T47D (cell line): ENCODE measurements at regions not wholly inside any gene's neighbourhood (a gene's known extent, or its start where the extent isn't known, plus 50 kb on each side); places are given as distances from the start of the nearest gene placed in this dataset.
A peak's percentile ranks its signal among the peaks of the same experiment; 100 is the strongest.
"Not testable (repeated sequence)": the region's sequence is repeated elsewhere in the genome, so short reads cannot be mapped to it uniquely, and the experiment has no call there.

Experiments used
- DNase-seq, 2 experiments: peaks; one replicate each; pipeline versions ENCODE4 v3.0.0 to v3.0.0-alpha.2; 2011 to 2012; ENCODE audit warnings: low read depth in 1 of 2, low spot score in 1 of 2
- in situ Hi-C: cut with HindIII; loops from 2 replicates; pipeline ENCODE4 v1.10.0; 2016; ENCODE audit warnings: low sequenced_read_pairs, low pct_unique_long_range_greater_than_20kb

DNA sequence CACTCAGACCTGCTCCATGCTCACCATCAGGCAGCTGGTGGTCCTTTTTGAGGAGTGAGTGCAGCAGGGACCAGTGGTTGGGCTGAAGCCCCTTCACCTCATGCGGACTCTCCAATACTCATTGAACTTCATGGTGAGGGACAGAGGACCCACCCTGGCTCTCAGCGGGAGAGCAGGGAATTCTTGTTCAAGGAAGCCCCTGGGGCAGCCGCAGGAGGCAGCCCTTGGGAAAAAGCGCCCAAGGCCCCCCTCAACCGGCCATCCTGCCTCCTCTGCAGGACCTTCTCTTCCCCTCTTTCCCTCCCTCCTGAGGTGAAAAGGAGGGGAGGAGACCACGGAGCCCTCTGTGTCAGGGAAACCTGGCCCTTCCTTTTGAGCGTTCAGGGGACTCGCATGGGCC, 4510.9 kb upstream of the OR11H1 start:
- in situ Hi-C loops, DNase-seq: not testable (repeated sequence)

DNA sequence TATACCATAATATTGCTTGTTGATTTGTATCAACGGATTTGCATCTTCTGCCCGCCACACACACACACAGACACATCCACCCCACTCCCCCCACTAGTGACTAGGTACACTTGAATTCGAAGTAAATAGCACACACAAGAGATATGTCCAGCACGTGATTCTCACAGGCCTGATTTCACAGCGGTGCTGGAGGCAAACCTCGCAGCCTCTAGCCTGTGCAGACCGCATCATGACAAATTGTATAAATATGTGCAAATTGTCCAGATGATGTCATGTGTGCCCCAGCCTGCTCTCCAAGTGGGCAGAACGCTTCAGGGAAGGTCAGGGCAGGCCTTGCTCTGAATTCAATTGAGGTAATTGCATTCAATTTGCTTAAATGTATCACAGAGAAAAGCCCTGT, 4507.5 kb upstream of the OR11H1 start:
- DNase-seq, in situ Hi-C loops: not testable (repeated sequence)

DNA sequence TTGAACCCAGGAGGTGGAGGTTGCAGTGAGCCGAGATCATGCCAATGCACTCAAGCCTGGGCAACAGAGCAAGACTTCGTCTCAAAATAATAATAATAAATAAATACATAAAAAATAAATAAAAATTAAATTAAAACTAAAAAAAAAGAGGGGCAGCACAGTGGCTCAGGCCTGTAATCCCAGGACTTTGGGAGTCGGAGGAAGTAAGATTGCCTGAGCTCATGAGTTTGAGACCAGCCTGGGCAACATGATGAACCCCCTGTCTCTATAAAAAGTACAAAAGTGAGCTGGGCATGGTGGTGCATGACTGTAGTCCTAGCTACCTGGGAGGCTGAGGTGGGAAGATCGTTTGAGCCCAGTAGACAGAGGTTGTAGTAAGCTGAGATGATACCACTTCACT, 4501.5 kb upstream of the OR11H1 start:
- DNase-seq, in situ Hi-C loops: not testable (repeated sequence)

DNA sequence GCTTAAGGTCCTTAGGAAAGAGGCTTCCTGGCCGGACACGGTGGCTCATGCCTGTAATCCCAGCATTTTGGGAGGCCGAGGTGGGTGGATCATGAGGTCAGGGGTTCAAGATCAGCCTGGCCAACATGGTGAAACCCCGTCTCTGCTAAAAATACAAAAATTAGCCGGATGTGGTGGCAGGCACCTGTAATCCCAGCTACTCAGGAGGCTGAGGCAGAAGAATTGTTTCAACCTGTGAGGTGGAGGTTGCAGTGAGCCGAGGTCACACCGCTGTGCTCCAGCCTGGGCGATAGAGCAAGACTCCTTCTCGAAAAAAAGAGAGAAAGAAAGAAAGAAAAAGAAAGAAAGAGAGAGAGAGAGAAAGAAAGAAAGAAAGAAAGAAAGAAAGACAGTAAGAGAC, 4500.9 kb upstream of the OR11H1 start:
- in situ Hi-C loops, DNase-seq: not testable (repeated sequence)

DNA sequence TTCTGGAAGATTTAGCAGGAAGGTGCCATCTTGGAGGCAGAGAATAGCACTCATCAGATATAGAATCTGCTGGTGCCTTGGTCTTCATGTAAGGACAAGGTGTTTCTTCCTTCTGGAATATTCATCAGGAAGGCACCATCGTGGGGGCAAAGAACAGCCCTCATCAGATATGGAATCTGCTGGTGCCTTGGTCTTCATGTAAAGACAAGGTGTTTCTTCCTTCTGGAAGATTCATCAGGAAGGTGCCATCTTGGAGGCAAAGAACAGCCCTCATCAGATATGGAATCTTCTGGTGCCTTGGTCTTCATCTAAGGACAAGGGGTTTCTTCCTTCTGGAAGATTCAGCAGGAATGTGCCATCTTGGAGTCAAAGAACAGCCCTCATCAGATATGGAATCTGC, 4500.5 kb upstream of the OR11H1 start:
- in situ Hi-C loops, DNase-seq: not testable (repeated sequence)

DNA sequence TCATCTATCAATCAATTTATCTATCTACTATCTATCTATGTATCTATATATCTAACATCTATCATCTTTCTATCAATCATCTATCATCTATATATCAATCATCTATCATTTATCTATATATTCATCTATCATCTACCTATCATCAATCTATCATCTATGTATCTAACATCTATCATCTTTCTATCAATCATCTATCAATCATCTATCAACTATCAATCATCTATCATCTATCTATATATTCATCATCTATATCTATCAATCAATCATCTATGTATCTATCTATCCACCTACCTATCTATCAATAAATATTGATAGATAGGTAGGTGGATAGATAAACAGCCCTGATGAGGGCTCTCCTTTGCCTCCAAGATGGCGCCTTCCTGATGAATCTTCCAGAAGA, 4499.8 kb upstream of the OR11H1 start:
- DNase-seq, in situ Hi-C loops: not testable (repeated sequence)

DNA sequence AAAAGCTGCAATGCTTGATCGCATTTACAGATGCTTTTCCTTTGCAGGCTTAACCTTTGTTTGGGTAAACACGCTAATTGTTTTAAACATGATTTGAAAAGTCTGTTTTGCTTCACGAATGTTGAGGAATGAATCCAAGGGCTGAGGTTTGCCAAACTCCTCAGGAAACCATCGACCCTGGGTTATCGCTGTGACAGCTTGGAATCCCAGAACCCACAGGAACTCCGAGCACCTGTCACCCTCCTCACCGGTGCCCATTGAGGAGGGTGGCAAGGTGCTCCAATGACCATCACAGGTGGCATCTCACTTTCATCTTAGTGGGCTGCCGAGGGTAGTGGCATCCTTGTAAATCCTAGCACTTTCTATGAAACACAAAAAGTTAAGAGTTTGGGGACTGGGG, 4498.5 kb upstream of the OR11H1 start:
- in situ Hi-C loops, DNase-seq: not testable (repeated sequence)

DNA sequence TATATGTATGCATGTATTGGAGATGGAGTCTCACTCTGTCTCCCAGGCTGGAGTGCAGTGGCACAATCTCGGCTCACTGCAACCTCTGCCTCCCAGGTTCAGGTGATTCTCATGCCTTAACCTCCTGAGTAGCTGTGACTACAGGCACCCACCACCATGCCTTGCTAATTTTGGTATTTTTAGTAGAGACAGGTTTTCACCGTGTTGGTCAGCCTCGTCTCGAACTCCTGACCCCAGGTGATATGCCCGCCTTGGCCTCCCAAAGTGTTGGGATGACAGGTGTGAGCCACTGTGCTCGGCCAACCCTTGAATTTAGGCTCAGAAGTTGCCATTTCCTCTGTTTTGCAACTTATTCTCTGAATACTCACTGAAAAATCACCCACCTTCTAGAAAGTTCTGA, 4498.0 kb upstream of the OR11H1 start:
- DNase-seq, in situ Hi-C loops: not testable (repeated sequence)

DNA sequence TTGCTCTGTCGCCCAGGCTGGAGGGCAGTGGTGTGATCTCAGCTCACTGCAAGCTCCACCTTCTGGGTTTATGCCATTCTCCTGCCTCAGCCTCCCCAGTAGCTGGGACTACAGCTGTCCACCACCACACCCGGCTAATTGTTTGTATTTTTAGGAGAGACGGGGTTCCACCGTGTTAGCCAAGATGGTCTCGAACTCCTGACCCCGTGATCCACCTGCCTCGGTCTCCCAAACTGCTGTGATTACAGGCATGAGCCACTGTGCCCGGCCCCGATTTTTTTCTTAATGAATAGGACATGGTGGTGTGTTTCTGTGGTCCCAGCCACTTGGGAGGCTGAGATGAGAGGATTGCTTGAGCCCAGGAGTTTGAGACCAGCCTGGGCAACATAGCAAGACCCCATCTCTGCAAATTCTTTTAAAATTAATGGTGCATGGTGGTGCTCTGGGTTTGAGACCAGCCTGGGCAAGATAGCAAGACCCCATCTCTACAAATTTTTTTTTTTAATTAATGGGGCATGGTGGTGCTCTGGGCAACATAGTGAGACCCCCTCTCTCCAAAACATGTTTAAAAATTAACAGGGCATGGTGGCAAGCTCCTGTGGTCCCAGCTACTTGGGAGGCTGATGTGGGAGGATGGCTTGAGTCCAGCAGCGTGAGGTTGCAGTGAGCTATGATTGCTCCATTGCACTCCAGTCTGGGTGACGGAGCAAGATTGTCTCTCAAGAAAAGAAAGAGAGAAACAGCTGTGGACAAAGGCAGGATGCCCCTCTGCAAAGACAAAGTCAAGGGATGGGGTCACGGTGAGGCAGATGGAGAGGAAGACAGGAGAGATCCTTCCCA, 4497.2 kb upstream of the OR11H1 start:
- DNase-seq, in situ Hi-C loops: not testable (repeated sequence)

DNA sequence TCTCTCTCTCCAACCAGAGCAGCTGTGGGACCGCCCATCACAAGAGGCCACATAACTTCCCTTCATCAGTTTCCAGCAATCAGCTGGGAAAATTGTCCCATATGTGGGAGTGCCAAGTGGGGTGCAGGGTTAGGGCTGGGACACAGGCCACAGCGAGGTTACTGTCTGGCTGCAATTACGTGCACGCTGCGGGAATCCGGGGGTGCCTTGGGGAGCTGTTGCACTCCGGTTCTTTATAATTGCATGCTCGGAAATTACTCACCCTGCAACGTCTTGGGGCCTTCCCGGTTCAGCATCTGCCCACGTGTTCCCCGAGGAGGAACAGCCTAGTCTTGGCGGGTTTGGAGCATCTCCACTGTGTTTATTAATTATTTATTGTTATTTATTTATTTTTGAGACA, 4495.9 kb upstream of the OR11H1 start:
- in situ Hi-C loops, DNase-seq: not testable (repeated sequence)

DNA sequence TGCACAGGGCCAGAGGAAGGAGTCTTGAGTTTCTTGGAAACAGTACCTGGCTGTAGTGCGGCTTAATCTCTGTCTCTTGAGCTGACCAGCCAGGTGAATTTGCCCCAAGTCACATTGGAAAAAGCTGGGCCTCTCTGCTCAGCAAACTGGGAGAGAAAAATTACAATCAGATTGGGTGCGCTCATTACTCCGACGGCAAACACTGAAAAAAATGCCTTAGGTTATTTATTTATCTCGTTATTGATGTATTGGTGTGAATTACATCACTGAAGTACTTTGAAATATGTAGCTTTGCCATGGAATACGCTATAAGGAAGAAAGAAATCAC, 4493.4 kb upstream of the OR11H1 start:
- DNase-seq, in situ Hi-C loops: not testable (repeated sequence)

DNA sequence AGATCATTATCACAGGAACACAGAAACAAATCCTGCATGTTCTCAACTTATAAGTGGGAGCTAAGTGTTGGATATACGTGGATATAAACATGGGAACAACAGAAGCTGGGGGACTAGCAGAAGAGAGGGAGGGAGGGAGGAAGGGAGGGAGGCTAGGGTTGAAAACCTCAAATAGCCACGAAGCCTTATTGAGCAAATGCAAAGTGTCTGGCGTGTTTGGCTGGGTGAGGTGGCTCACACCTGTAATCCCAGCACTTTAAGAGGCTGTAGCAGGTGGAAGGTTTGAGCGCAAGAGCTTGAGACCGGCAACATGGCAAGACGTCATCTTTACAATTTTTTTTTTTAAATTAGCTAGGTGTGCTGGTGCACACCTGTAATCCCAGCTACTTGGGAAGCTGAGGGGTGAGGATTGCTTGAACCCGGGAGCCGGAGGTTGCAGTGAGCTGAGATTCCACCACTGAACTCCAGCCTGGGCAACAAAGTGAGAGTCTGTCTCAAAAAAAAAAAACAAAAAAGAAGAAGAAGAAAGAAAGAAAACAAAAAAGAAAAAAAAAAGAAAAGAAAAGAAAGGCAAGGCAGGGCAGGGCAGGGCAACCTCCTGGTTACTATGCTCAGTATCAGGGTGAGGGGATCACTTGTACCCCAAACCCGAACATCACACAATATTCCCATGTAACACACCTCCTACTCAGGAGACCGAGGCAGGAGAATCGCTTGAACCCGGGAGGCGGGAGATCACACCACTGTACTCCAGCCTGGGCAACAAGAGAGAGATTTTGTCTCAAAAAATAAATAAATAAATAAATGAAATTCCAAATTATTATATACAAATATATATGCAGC, 4492.7 kb upstream of the OR11H1 start:
- peak in 1 of 2 experiments; percentile 52 for DNase-seq

DNA sequence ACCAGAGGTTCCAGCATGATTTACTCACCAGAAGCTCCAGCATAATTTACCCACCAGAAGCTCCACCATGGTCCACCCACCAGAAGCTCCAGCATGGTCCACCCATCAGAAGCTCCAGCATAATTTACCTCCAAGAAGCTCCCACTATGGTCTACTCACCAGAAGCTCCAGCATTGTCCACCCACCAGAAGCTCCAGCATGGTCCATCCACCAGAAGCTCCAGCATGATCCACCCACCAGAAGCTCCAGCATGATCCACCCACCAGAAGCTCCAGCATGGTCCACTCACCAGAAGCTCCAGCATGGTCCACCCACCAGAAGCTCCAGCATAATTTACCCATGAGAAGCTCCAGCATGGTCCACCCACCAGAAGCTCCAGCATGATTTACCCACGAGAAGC, 4490.7 kb upstream of the OR11H1 start:
- in situ Hi-C loops, DNase-seq: not testable (repeated sequence)

More for the DNA sequence above, 4492.7 kb upstream of the OR11H1 start:
- in situ Hi-C loops: not testable (repeated sequence)

DNA sequence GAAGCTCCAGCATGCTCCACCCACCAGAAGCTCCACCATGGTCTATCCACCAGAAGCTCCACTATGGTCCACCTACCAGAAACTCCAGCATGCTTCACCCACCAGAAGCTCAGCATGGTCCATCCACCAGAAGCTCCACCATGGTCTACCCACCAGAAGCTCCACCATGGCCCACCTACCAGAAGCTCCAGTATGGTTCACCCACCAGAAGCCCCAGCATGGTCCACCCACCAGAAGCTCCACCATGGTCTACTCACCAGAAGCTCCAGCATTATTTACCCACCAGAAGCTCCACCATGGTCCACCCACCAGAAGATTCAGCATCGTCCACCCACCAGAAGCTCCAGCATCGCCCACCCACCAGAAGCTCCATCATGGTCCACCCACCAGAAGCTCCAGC, 4490.2 kb upstream of the OR11H1 start:
- DNase-seq, in situ Hi-C loops: not testable (repeated sequence)

DNA sequence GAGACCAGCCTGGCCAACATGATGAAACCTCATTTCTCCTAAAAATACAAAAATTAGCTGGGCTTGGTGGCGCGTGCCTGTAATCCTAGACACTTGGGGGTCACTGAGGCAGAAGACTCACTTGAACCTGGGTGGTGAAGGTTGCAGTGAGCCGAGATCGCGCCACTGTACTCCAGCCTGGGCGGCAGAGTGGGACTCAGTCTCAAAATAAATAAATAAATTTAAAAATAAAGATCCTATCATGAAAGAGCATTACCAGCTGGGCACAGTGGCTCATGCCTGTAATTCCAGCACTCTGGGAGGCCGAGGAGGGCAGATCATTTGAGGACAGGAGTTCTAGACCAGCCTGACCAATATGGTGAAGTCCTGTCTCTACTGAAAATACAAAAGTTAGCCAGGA, 4489.2 kb upstream of the OR11H1 start:
- in situ Hi-C loops, DNase-seq: not testable (repeated sequence)

DNA sequence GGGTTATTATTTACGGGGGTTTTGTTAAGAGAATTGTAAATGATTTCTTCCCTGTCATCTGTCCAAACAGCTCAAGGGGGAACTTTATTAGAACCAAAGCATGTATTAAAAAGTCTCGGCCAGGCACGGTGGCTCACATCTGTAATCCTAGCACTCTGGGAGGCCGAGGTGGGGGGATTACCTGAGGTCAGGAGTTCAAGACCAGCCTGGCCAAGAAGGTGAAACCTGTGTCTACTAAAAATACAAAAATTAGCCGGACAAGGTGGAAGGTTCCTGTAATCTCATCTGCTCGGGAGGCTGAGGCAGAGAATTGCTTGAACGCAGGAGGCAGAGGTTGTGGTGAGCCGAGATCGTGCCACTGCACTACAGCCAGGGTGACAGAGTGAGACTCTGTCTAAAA, 4486.6 kb upstream of the OR11H1 start:
- DNase-seq, in situ Hi-C loops: not testable (repeated sequence)
